ENCODE measurements at regions not wholly inside any gene's neighbourhood (a gene's known extent, or its start where the extent isn't known, plus 50 kb on each side); places are given as distances from the start of the nearest gene placed in this dataset.
"Not testable (repeated sequence)": the region's sequence is repeated elsewhere in the genome, so short reads cannot be mapped to it uniquely, and the experiment has no call there.

- no peak for DNase-seq (ENCODE audit: low read depth)
- no peak for TF ChIP-seq CTCF (IDR thresholded peaks at IDR 0.05; ENCODE audit: control insufficient read depth, insufficient read depth, low read depth, low read length, missing control alignments)
- H3K4me3 ChIP-seq (ENCODE audit: control insufficient read depth, low read depth, low read length): no peak overlapping the region
Observed at GRCh38 chr3:194888916-194889315, 203.2 kb downstream of the FAM43A start.

- no peak for DNase-seq (ENCODE audit: low read depth)
- no peak for TF ChIP-seq CTCF (IDR thresholded peaks at IDR 0.05; ENCODE audit: control insufficient read depth, insufficient read depth, low read depth, low read length, missing control alignments)
- H3K4me3 ChIP-seq (ENCODE audit: control insufficient read depth, low read depth, low read length): no peak overlapping the region
Observed at GRCh38 chr3:194890091-194890490, 204.4 kb downstream of the FAM43A start.

GRCh38 chr3:194893121-194893987, 207.7 kb downstream of the FAM43A start:
- no peak overlapping the region for H3K4me3 ChIP-seq (ENCODE audit: control insufficient read depth, low read depth, low read length)
- DNase-seq (ENCODE audit: low read depth): no peak
- TF ChIP-seq CTCF (IDR thresholded peaks at IDR 0.05; ENCODE audit: control insufficient read depth, insufficient read depth, low read depth, low read length, missing control alignments): no peak

- no peak for TF ChIP-seq CTCF (IDR thresholded peaks at IDR 0.05; ENCODE audit: control insufficient read depth, insufficient read depth, low read depth, low read length, missing control alignments)
- H3K4me3 ChIP-seq (ENCODE audit: control insufficient read depth, low read depth, low read length): no peak overlapping the region
- no peak for DNase-seq (ENCODE audit: low read depth)
Observed at GRCh38 chr3:194894538-194894937, 208.9 kb downstream of the FAM43A start.

GRCh38 chr3:194900854-194901522, 215.3 kb downstream of the FAM43A start:
- DNase-seq (ENCODE audit: low read depth): no peak
- H3K4me3 ChIP-seq (ENCODE audit: control insufficient read depth, low read depth, low read length): no peak overlapping the region
- TF ChIP-seq CTCF (IDR thresholded peaks at IDR 0.05; ENCODE audit: control insufficient read depth, insufficient read depth, low read depth, low read length, missing control alignments): no peak

GRCh38 chr3:194903447-194903846, 217.8 kb downstream of the FAM43A start:
- not testable (repeated sequence) for H3K4me3 ChIP-seq (ENCODE audit: control insufficient read depth, low read depth, low read length); DNase-seq (ENCODE audit: low read depth)

GRCh38 chr3:194904999-194905398, 219.3 kb downstream of the FAM43A start:
- H3K4me3 ChIP-seq (ENCODE audit: control insufficient read depth, low read depth, low read length); DNase-seq (ENCODE audit: low read depth): not testable (repeated sequence)

Measured in AG09309 (cell line).